Fibroblast of the aortic adventitia (primary cell): ENCODE measurements at regions not wholly inside any gene's neighbourhood (a gene's known extent, or its start where the extent isn't known, plus 50 kb on each side); places are given as distances from the start of the nearest gene placed in this dataset.

Experiments
- DNase-seq: peaks from one replicate; pipeline ENCODE4 v3.0.0-alpha.2; 2010; ENCODE audit warnings: low read depth
- H3K4me3 ChIP-seq: 2 replicates; pipeline ENCODE4 v1.5.1; 2011; ENCODE audit warnings: low read depth, mild to moderate bottlenecking, control low read depth, low read length, moderate library complexity
- CTCF ChIP-seq: IDR thresholded peaks from 2 replicates; pipeline ENCODE4 v1.5.1; 2011; ENCODE audit warnings: mild to moderate bottlenecking, low read length, control low read depth, inconsistent platforms; ENCODE audit not compliant: insufficient read depth

GRCh38 chr1:232528472-232529089 is 101.4 kb downstream of the SIPA1L2 start:
- TF ChIP-seq CTCF: no peak
- DNase-seq: no peak
- no peak overlapping the region for H3K4me3 ChIP-seq

GRCh38 chr1:232524056-232524455 is 105.9 kb downstream of the SIPA1L2 start:
- no peak overlapping the region for H3K4me3 ChIP-seq
- TF ChIP-seq CTCF: no peak
- DNase-seq: peak; percentile 37

- DNase-seq: no peak
- no peak for TF ChIP-seq CTCF
- H3K4me3 ChIP-seq: no peak overlapping the region
Observed at GRCh38 chr1:232522189-232522588, 107.7 kb downstream of the SIPA1L2 start.

- no peak for TF ChIP-seq CTCF
- no peak overlapping the region for H3K4me3 ChIP-seq
- DNase-seq: no peak
Observed at GRCh38 chr1:232521660-232522059, 108.3 kb downstream of the SIPA1L2 start.

GRCh38 chr1:232519186-232519585 is 110.7 kb downstream of the SIPA1L2 start:
- TF ChIP-seq CTCF: no peak
- no peak for DNase-seq
- no peak overlapping the region for H3K4me3 ChIP-seq

- no peak for TF ChIP-seq CTCF
- no peak for DNase-seq
Observed at GRCh38 chr1:232518349-232518748, 111.6 kb downstream of the SIPA1L2 start.

GRCh38 chr1:232517204-232517603 is 112.7 kb downstream of the SIPA1L2 start:
- no peak for DNase-seq
- TF ChIP-seq CTCF: no peak
- H3K4me3 ChIP-seq: no peak overlapping the region

More at GRCh38 chr1:232518349-232518748, 111.6 kb downstream of the SIPA1L2 start:
- H3K4me3 ChIP-seq: no peak overlapping the region
